Panc1 (cell line): ENCODE measurements at regions not wholly inside any gene's neighbourhood (a gene's known extent, or its start where the extent isn't known, plus 50 kb on each side); places are given as distances from the start of the nearest gene placed in this dataset.

Experiments used
- ATAC-seq: fragments of 200-7000 bp; cut with Tn5 transposase; 2 replicates; pipeline ENCODE4 v1.9.1; 2020; ENCODE audit warnings: mild to moderate bottlenecking, moderate library complexity
- BruUV-seq: library from RNA; stranded (reverse); fragments of 400-500 nt; replicated peaks from 2 replicates; lab custom pipeline; 2021; lab: Mats Ljungman, UMichigan
- CTCF ChIA-PET: fragments of 300-600 bp; sonication (Branson Sonifier 250); formaldehyde crosslinking; loops from one replicate; lab custom pipeline; 2022; ENCODE audit warnings: antibody characterized with exemption; lab: Charles Lee
- POLR2A ChIA-PET: fragments of 300-600 bp; sonication (Branson Sonifier 250); formaldehyde crosslinking; loops from one replicate; lab custom pipeline; 2022; ENCODE audit warnings: antibody characterized with exemption; lab: Charles Lee
- DNase-seq: peaks from one replicate; pipeline ENCODE4 v3.0.0-alpha.2; 2010; ENCODE audit warnings: low read depth, low spot score
- H3K27ac ChIP-seq: 2 replicates; pipeline ENCODE4 v1.5.1; 2011; ENCODE audit warnings: mild to moderate bottlenecking, low read length, inconsistent platforms
- H3K27me3 ChIP-seq: fragments of 200-500 bp; sonication (Bioruptor generic); 2 replicates; pipeline ENCODE4 v1.6.0; 2014; ENCODE audit warnings: low read length, inconsistent platforms; ENCODE audit not compliant: control insufficient read depth, insufficient read depth
- H3K36me3 ChIP-seq: fragments of 200-500 bp; sonication (Bioruptor generic); 2 replicates; pipeline ENCODE4 v1.5.1; 2014; ENCODE audit warnings: inconsistent platforms, mild to moderate bottlenecking, low read length, moderate library complexity; ENCODE audit not compliant: control insufficient read depth, insufficient read depth
- H3K4me1 ChIP-seq: 2 replicates; pipeline ENCODE4 v1.5.1; 2011; ENCODE audit warnings: inconsistent platforms, mild to moderate bottlenecking, low read length, moderate library complexity; ENCODE audit not compliant: control insufficient read depth, insufficient read depth
- H3K4me3 ChIP-seq, 2 experiments: 2 replicates each; pipeline ENCODE4 v1.5.1; 2011 to 2012; ENCODE audit warnings: low read depth in 2 of 2, low read length in 2 of 2, mild to moderate bottlenecking in 2 of 2, inconsistent platforms in 1 of 2, moderate library complexity in 1 of 2
- H3K9me3 ChIP-seq: fragments of 200-500 bp; sonication (Bioruptor generic); 2 replicates; pipeline ENCODE4 v1.5.1; 2014; ENCODE audit warnings: low read depth, mild to moderate bottlenecking, inconsistent platforms, low read length, moderate library complexity; ENCODE audit not compliant: control insufficient read depth, insufficient read depth
- POLR2AphosphoS5 ChIP-seq: IDR thresholded peaks from 2 replicates; pipeline ENCODE4 v1.6.1; 2012; ENCODE audit warnings: mild to moderate bottlenecking, low read depth, low read length, moderate library complexity
- SIN3A ChIP-seq: IDR thresholded peaks from 2 replicates; pipeline ENCODE4 v1.6.1; 2012; ENCODE audit warnings: low read depth, mild to moderate bottlenecking, low read length, moderate library complexity, borderline replicate concordance; ENCODE audit not compliant: insufficient read depth
- TCF7L2 ChIP-seq: IDR thresholded peaks from 2 replicates; pipeline ENCODE4 v1.6.1; 2011; ENCODE audit warnings: mild to moderate bottlenecking, low read depth, low read length, inconsistent platforms
- in situ Hi-C: cut with HindIII; loops from 2 replicates; pipeline ENCODE4 v1.10.0; 2016; ENCODE audit warnings: low sequenced_read_pairs, low pct_unique_long_range_greater_than_20kb
- intact Hi-C: fragments of 100-400 bp; cut with micrococcal nuclease; formaldehyde crosslinking; loops from one replicate; pipeline ENCODE4 v1.10.0; 2022; ENCODE audit not compliant: unreplicated experiment
- TF ChIP-seq, protein P1 (sequence below), 2 experiments: IDR thresholded peaks; 2 replicates each; pipeline ENCODE4 v1.6.1; 2011 to 2012; ENCODE audit warnings: low read depth in 2 of 2, control low read depth in 1 of 2, low read length in 1 of 2, mild to moderate bottlenecking in 1 of 2, moderate library complexity in 1 of 2; ENCODE audit not compliant: insufficient read depth in 1 of 2
- TF ChIP-seq, protein P2 (sequence below): fragments of 450-650 bp; IDR thresholded peaks from 2 replicates; pipeline ENCODE4 v1.5.1; 2017; ENCODE audit warnings: mild to moderate bottlenecking

DNA sequence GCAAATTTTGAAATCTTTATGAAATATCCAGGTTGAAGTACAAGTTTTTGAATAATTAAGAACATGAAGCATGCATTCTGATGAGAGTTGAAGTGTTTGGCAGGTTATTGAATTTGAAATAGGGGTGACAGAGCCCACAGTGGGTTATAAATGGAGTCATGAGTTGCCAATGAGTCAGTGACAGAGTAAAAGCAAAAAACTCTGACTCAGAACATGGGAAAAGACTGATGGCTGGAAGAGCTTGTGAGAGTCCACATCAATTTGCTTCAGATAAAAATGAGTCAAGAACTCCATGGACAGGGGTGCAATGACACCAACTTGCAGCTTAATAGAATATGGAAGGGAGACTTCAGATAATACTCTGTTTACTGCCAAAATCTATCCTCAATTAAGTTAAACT, 105.3 kb downstream of the SLC6A15 start:
- no TSS peak for BruUV-seq
- Histone ChIP-seq H3K27ac (no peak overlapping the region), H3K4me3 (no peak overlapping the region), H3K4me1 (no peaks in the 10 kb centered on the region), H3K27me3 (no peaks in the 10 kb centered on the region), H3K36me3 (no peaks in the 10 kb centered on the region), H3K9me3 (no peaks in the 10 kb centered on the region)
- intact Hi-C loops: no loop called here
- in situ Hi-C loops: no loop called here
- ChIA-PET CTCF (no interaction called here), POLR2A (no interaction called here)
- TF ChIP-seq TCF7L2 (no peak), SIN3A (no peak)
- TF ChIP-seq, protein P1, sequence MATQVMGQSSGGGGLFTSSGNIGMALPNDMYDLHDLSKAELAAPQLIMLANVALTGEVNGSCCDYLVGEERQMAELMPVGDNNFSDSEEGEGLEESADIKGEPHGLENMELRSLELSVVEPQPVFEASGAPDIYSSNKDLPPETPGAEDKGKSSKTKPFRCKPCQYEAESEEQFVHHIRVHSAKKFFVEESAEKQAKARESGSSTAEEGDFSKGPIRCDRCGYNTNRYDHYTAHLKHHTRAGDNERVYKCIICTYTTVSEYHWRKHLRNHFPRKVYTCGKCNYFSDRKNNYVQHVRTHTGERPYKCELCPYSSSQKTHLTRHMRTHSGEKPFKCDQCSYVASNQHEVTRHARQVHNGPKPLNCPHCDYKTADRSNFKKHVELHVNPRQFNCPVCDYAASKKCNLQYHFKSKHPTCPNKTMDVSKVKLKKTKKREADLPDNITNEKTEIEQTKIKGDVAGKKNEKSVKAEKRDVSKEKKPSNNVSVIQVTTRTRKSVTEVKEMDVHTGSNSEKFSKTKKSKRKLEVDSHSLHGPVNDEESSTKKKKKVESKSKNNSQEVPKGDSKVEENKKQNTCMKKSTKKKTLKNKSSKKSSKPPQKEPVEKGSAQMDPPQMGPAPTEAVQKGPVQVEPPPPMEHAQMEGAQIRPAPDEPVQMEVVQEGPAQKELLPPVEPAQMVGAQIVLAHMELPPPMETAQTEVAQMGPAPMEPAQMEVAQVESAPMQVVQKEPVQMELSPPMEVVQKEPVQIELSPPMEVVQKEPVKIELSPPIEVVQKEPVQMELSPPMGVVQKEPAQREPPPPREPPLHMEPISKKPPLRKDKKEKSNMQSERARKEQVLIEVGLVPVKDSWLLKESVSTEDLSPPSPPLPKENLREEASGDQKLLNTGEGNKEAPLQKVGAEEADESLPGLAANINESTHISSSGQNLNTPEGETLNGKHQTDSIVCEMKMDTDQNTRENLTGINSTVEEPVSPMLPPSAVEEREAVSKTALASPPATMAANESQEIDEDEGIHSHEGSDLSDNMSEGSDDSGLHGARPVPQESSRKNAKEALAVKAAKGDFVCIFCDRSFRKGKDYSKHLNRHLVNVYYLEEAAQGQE (IDR thresholded peaks at IDR 0.05; ENCODE audit: insufficient read depth in 1 of 2, low read depth in 2 of 2, low read length in 1 of 2): no peak
- TF ChIP-seq, protein P2, sequence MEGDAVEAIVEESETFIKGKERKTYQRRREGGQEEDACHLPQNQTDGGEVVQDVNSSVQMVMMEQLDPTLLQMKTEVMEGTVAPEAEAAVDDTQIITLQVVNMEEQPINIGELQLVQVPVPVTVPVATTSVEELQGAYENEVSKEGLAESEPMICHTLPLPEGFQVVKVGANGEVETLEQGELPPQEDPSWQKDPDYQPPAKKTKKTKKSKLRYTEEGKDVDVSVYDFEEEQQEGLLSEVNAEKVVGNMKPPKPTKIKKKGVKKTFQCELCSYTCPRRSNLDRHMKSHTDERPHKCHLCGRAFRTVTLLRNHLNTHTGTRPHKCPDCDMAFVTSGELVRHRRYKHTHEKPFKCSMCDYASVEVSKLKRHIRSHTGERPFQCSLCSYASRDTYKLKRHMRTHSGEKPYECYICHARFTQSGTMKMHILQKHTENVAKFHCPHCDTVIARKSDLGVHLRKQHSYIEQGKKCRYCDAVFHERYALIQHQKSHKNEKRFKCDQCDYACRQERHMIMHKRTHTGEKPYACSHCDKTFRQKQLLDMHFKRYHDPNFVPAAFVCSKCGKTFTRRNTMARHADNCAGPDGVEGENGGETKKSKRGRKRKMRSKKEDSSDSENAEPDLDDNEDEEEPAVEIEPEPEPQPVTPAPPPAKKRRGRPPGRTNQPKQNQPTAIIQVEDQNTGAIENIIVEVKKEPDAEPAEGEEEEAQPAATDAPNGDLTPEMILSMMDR: no peak
- ATAC-seq: no peak
- DNase-seq: no peak

DNA sequence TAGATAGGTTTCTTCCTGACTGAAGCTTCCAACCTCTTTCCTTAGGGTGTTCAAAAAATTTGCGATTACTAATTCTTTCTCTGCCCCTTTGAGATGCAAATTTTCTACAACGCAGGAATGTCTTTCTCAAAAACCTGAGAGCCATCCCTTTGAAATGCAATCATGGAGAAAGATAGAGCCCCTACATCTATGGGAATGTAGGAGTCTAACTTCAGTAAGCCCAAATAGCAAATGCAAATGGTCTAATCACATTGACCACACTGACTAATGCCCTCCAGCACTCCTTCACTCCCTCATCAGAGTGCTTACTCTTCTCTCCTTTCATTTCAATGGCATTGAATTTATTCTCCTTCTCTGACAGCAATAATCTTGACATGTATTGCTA, 107.1 kb downstream of the SLC6A15 start:
- BruUV-seq: no TSS peak
- DNase-seq (no peak), ATAC-seq (no peak)
- ChIA-PET CTCF (no interaction called here), POLR2A (no interaction called here)
- H3K27me3 ChIP-seq: no peaks in the 10 kb centered on the region
- in situ Hi-C loops: no loop called here
- TF ChIP-seq, protein P1 (IDR thresholded peaks at IDR 0.05; ENCODE audit: insufficient read depth in 1 of 2, low read depth in 2 of 2, low read length in 1 of 2): no peak
- TF ChIP-seq TCF7L2: no peak
- TF ChIP-seq, protein P2: no peak
- TF ChIP-seq POLR2AphosphoS5: no peak
- no peak for TF ChIP-seq SIN3A
- intact Hi-C loops: no loop called here
- no peaks in the 10 kb centered on the region for H3K9me3 ChIP-seq
- H3K4me1 ChIP-seq: no peaks in the 10 kb centered on the region
- H3K4me3 ChIP-seq: no peak overlapping the region
- no peak overlapping the region for H3K27ac ChIP-seq
- H3K36me3 ChIP-seq: no peaks in the 10 kb centered on the region
